HG02798 (cell line): ENCODE measurements at regions not wholly inside any gene's neighbourhood (a gene's known extent, or its start where the extent isn't known, plus 50 kb on each side); places are given as distances from the start of the nearest gene placed in this dataset.

Source experiments
- ATAC-seq: cut with Tn5 transposase; IDR thresholded peaks from one replicate; pipeline ENCODE4 v1.9.1; 2021; ENCODE audit warnings: mild to moderate bottlenecking; ENCODE audit not compliant: unreplicated experiment, poor library complexity

- ATAC-seq, result no peak
Measured at GRCh38 chr4:107255596-107255995, 219.5 kb upstream of the DKK2 start.

GRCh38 chr4:107255114-107255513 lies 219.0 kb upstream of the DKK2 start:
- no peak for ATAC-seq

- ATAC-seq, result no peak
Measured at GRCh38 chr4:107253579-107254068, 217.5 kb upstream of the DKK2 start.

GRCh38 chr4:107253090-107253489 lies 217.0 kb upstream of the DKK2 start:
- no peak for ATAC-seq

- ATAC-seq, result no peak
Measured at GRCh38 chr4:107252571-107252970, 216.5 kb upstream of the DKK2 start.

- no peak for ATAC-seq
Measured at GRCh38 chr4:107248571-107248970, 212.5 kb upstream of the DKK2 start.

- no peak for ATAC-seq
Measured at GRCh38 chr4:107247738-107248137, 211.6 kb upstream of the DKK2 start.

- ATAC-seq, result no peak
Measured at GRCh38 chr4:107246761-107247160, 210.6 kb upstream of the DKK2 start.

GRCh38 chr4:107243141-107243781 lies 207.1 kb upstream of the DKK2 start:
- ATAC-seq, result no peak

- ATAC-seq, result no peak
Measured at GRCh38 chr4:107220976-107221375, 184.9 kb upstream of the DKK2 start.

GRCh38 chr4:107219681-107220080 lies 183.6 kb upstream of the DKK2 start:
- no peak for ATAC-seq

GRCh38 chr4:107216379-107216778 lies 180.3 kb upstream of the DKK2 start:
- ATAC-seq, result no peak

GRCh38 chr4:107215222-107215621 lies 179.1 kb upstream of the DKK2 start:
- no peak for ATAC-seq

GRCh38 chr4:107213880-107214279 lies 177.8 kb upstream of the DKK2 start:
- no peak for ATAC-seq

GRCh38 chr4:107213410-107213809 lies 177.3 kb upstream of the DKK2 start:
- no peak for ATAC-seq

GRCh38 chr4:107212565-107212964 lies 176.5 kb upstream of the DKK2 start:
- no peak for ATAC-seq

GRCh38 chr4:107210450-107211239 lies 174.5 kb upstream of the DKK2 start:
- ATAC-seq, result no peak

- no peak for ATAC-seq
Measured at GRCh38 chr4:107203733-107204132, 167.6 kb upstream of the DKK2 start.

- ATAC-seq, result no peak
Measured at GRCh38 chr4:107202744-107203143, 166.6 kb upstream of the DKK2 start.

GRCh38 chr4:107197121-107197520 lies 161.0 kb upstream of the DKK2 start:
- ATAC-seq, result no peak

GRCh38 chr4:107196312-107196711 lies 160.2 kb upstream of the DKK2 start:
- ATAC-seq, result no peak

GRCh38 chr4:107194005-107194404 lies 157.9 kb upstream of the DKK2 start:
- no peak for ATAC-seq
